ENCODE measurements at regions not wholly inside any gene's neighbourhood (a gene's known extent, or its start where the extent isn't known, plus 50 kb on each side); places are given as distances from the start of the nearest gene placed in this dataset.

- H3K27me3 ChIP-seq (ENCODE audit: control insufficient read depth in 2 of 2, insufficient read depth in 2 of 2, low read length in 2 of 2): peaks cover 5 to 17% of the 10 kb centered on the region in 2 experiments
- intact Hi-C loops (cut with micrococcal nuclease): no loop called here
- no peak overlapping the region for H2AFZ ChIP-seq (ENCODE audit: low read depth, low read length)
- no peak for DNase-seq (ENCODE audit: low read depth, low spot score)
- ChIA-PET CTCF (no interaction called here), POLR2A (no interaction called here)
- FAIRE-seq: no peak
- H3K4me1 ChIP-seq (ENCODE audit: control insufficient read depth, extremely low read depth, insufficient read depth, low read length): no peaks in the 10 kb centered on the region
- H3K27ac ChIP-seq (ENCODE audit: insufficient read depth, low read depth, low read length): no peak overlapping the region
- dilution Hi-C loops (cut with MboI; ENCODE audit: extremely low pct_ligation_motif_present, low sequenced_read_pairs): no loop called here
- H3K9me1 ChIP-seq (replicated peaks; ENCODE audit: control insufficient read depth, extremely low read depth, insufficient read depth, low read length): no peaks in the 10 kb centered on the region
- H4K20me1 ChIP-seq (replicated peaks; ENCODE audit: control insufficient read depth, extremely low read depth, insufficient read depth, low read length): no peaks in the 10 kb centered on the region
- H3K4me2 ChIP-seq (ENCODE audit: insufficient read depth, low read length): no peak overlapping the region
- no peak overlapping the region for H3K9ac ChIP-seq (replicated peaks; ENCODE audit: extremely low read depth, insufficient read depth, low read length)
- no peaks in the 10 kb centered on the region for H3K36me3 ChIP-seq (ENCODE audit: control insufficient read depth in 2 of 2, extremely low read depth in 1 of 2, insufficient read depth in 2 of 2, low read length in 2 of 2)
- no peaks in the 10 kb centered on the region for H3K9me3 ChIP-seq (replicated peaks; ENCODE audit: control insufficient read depth, insufficient read depth, low read length)
- no peak overlapping the region for H3K4me3 ChIP-seq (replicated peaks in 1 of 3; ENCODE audit: insufficient read depth in 1 of 3, low read depth in 1 of 3, low read length in 3 of 3)
- no TSS peak for BruUV-seq (replicated peaks)
- no peaks in the 10 kb centered on the region for H3K79me2 ChIP-seq (ENCODE audit: control insufficient read depth, insufficient read depth, low read length)
- TF ChIP-seq JUN (IDR thresholded peaks at IDR 0.05; ENCODE audit: borderline replicate concordance, insufficient read depth, insufficient read length, low read depth): no peak
- TF ChIP-seq CTCF (IDR thresholded peaks at IDR 0.05; ENCODE audit: extremely low read depth in 1 of 2, insufficient read depth in 1 of 2, low read depth in 1 of 2, low read length in 2 of 2): no peak
- TF ChIP-seq POLR2A (IDR thresholded peaks at IDR 0.05; ENCODE audit: low read depth, low read length): no peak
- no peak for TF ChIP-seq MAX (IDR thresholded peaks at IDR 0.05; ENCODE audit: insufficient read depth, insufficient read length)
- TF ChIP-seq POLR2AphosphoS5 (IDR thresholded peaks at IDR 0.05; ENCODE audit: insufficient read depth, low read depth, low read length): no peak
- no peak for TF ChIP-seq EZH2 (IDR thresholded peaks at IDR 0.05; ENCODE audit: borderline replicate concordance, low read depth, low read length, severe bottlenecking)
- TF ChIP-seq MYC (IDR thresholded peaks at IDR 0.05; ENCODE audit: low read depth, low read length): no peak
- TF ChIP-seq FOS (IDR thresholded peaks at IDR 0.05; ENCODE audit: borderline replicate concordance, insufficient read depth, low read length): no peak
- no peak for TF ChIP-seq GATA2 (IDR thresholded peaks at IDR 0.05; ENCODE audit: insufficient read depth, insufficient read length, low read depth, low read length)
These were observed 95.9 kb upstream of the STT3B start for GRCh38 chr3:31436830-31437229.

Data from endothelial cell of umbilical vein (primary cell).